ENCODE measurements at regions not wholly inside any gene's neighbourhood (a gene's known extent, or its start where the extent isn't known, plus 50 kb on each side); places are given as distances from the start of the nearest gene placed in this dataset.

GRCh38 chr1:203572134-203572625 lies 54.5 kb upstream of the ATP2B4 start:
- no peaks in the 10 kb centered on the region; a peak in 1 of 4 replicates for H3K79me1 ChIP-seq (ENCODE audit: low read depth in 1 of 2, low read length in 2 of 2)
- peak; percentile 55 for DNase-seq
- dilution Hi-C loops (cut with HindIII; ENCODE audit: low sequenced_read_pairs, unreplicated experiment) = no loop called here
- no peaks in the 10 kb centered on the region for H3K9me3 ChIP-seq (ENCODE audit: control insufficient read depth, insufficient read depth, low read length)
- no peak overlapping the region for H3K18ac ChIP-seq (ENCODE audit: low read depth, low read length)
- H3K4me3 ChIP-seq (ENCODE audit: insufficient read depth, low read depth, low read length) = no peak overlapping the region
- peaks cover 24% of the 10 kb centered on the region for H3K9me1 ChIP-seq (ENCODE audit: insufficient read depth, low read length)
- TF ChIP-seq CTCF (conservative IDR thresholded peaks at IDR 0.05; ENCODE audit: low read depth, low read length) (no peak), BHLHE40 (IDR thresholded peaks at IDR 0.05; ENCODE audit: low read depth, low read length) (no peak), MAZ (IDR thresholded peaks at IDR 0.05; ENCODE audit: borderline replicate concordance, low read depth, low read length) (no peak), MAFK (IDR thresholded peaks at IDR 0.05; ENCODE audit: low read depth, low read length) (no peak), CHD1 (IDR thresholded peaks at IDR 0.05; ENCODE audit: low read depth, low read length) (no peak), ELK1 (IDR thresholded peaks at IDR 0.05; ENCODE audit: borderline replicate concordance, low read depth, low read length) (no peak), MXI1 (IDR thresholded peaks at IDR 0.05; ENCODE audit: borderline replicate concordance, low read depth, low read length) (no peak), POLR2A (IDR thresholded peaks at IDR 0.05; ENCODE audit: low read depth, low read length) (no peak), SMC3 (IDR thresholded peaks at IDR 0.05; ENCODE audit: low read depth, low read length) (no peak), RCOR1 (IDR thresholded peaks at IDR 0.05; ENCODE audit: insufficient replicate concordance, low read length) (no peak), RFX5 (IDR thresholded peaks at IDR 0.05; ENCODE audit: low read depth, low read length) (no peak)
- H3K27me3 ChIP-seq (ENCODE audit: control insufficient read depth, insufficient read depth, low read length) = no peaks in the 10 kb centered on the region
- H3K9ac ChIP-seq (ENCODE audit: low read depth, low read length) = no peak overlapping the region
- peak overlapping the region; percentile 85; the same call in 2 of the 3 replicates for H2BK15ac ChIP-seq (ENCODE audit: low read depth, low read length)
- no peak overlapping the region for H4K5ac ChIP-seq (ENCODE audit: low read depth, low read length)
- peak; percentile 52 for ATAC-seq (ENCODE audit: low read depth)
- peak overlapping the region; percentile 81 for H2AK5ac ChIP-seq (ENCODE audit: low read depth, low read length)
- no TSS peak for BruUV-seq (replicated peaks)
- in situ Hi-C loops (cut with MboI; ENCODE audit: low sequenced_read_pairs) = no loop called here
- H2BK120ac ChIP-seq (ENCODE audit: low read depth, low read length) = peak overlapping the region; percentile 74
- H2BK20ac ChIP-seq (ENCODE audit: low read depth, low read length) = peak overlapping the region; percentile 48
- H4K91ac ChIP-seq (ENCODE audit: insufficient read depth, low read depth, low read length) = no peak overlapping the region
- no peak overlapping the region for H3K56ac ChIP-seq (ENCODE audit: extremely low read depth, insufficient read depth, low read length)
- H4K8ac ChIP-seq (ENCODE audit: low read depth in 2 of 2, low read length in 2 of 2) = no peak overlapping the region; a peak in 1 of 4 replicates
- no peak overlapping the region for H3K4me2 ChIP-seq (ENCODE audit: low read depth, low read length)
- H3K4ac ChIP-seq (ENCODE audit: low read depth, low read length) = peak overlapping the region; percentile 44
- H3K27ac ChIP-seq (ENCODE audit: insufficient read depth, low read length) = no peak overlapping the region
- intact Hi-C loops (cut with micrococcal nuclease) = loop anchor here (5.0 kb wide), 1 partner anchor 35 kb away; no protein-coding TSS in a partner anchor
- peak overlapping the region; percentile 3 for H2BK5ac ChIP-seq (ENCODE audit: low read depth, low read length, poor library complexity, severe bottlenecking)
- H3K36me3 ChIP-seq (ENCODE audit: control insufficient read depth, insufficient read depth, low read length) = no peaks in the 10 kb centered on the region
- POLR2A ChIA-PET (ENCODE audit: unreplicated experiment) = no interaction called here
- no peak overlapping the region; the same call in 1 of the 2 replicates for H3K23ac ChIP-seq (ENCODE audit: low read depth, low read length)
- 34% methylated on average over 2 of the region's 10 CpGs; no CpG with 5 or more reads in 1 of the 2 experiments for WGBS, 2 experiments (ENCODE audit: extremely low coverage in 2 of 2, insufficient read length in 1 of 2)
- peaks cover 20% of the 10 kb centered on the region for H3K4me1 ChIP-seq (ENCODE audit: control insufficient read depth, insufficient read depth, low read length)
- no peak overlapping the region for H2AK9ac ChIP-seq (replicated peaks; ENCODE audit: low read depth, low read length, poor library complexity)
- no peaks in the 10 kb centered on the region for H4K20me1 ChIP-seq (ENCODE audit: insufficient read depth, low read length)
- no peak overlapping the region; the same call in 1 of the 2 replicates for H3K14ac ChIP-seq (replicated peaks; ENCODE audit: low read depth, low read length)
- CTCF ChIA-PET = interaction anchor here (0.6 kb wide), 1 partner anchor 18 kb away, joined by 3 read pairs; no protein-coding TSS in a partner anchor
- H2AFZ ChIP-seq (replicated peaks; ENCODE audit: low read length, poor library complexity) = peak overlapping the region; percentile 28
